Peyer's patch (tissue), 4 donors: ENCODE measurements at regions not wholly inside any gene's neighbourhood (a gene's known extent, or its start where the extent isn't known, plus 50 kb on each side); places are given as distances from the start of the nearest gene placed in this dataset.
"Not testable (repeated sequence)": the region's sequence is repeated elsewhere in the genome, so short reads cannot be mapped to it uniquely, and the experiment has no call there.

Experiments used
- DNase-seq, 3 donors: peaks; one replicate each; pipeline ENCODE4 v3.0.0-alpha.2; 2017 to 2019
- H3K27ac ChIP-seq, 4 donors: fragments of 200-600 bp; sonication (generic); one replicate each; pipeline ENCODE4 v1.5.1; 2016 to 2019
- H3K27me3 ChIP-seq, 2 donors: fragments of 200-600 bp; sonication (generic); one replicate each; pipeline ENCODE4 v1.5.1; 2019
- H3K36me3 ChIP-seq, 3 donors: fragments of 200-600 bp; sonication (generic); one replicate each; pipeline ENCODE4 v1.5.1; 2016 to 2019
- H3K4me1 ChIP-seq, 4 donors: fragments of 200-600 bp; sonication (generic); one replicate each; pipeline ENCODE4 v1.5.1; 2016 to 2019
- H3K4me3 ChIP-seq, 4 donors: fragments of 200-600 bp; sonication (generic); 1 replicate in 3 of 4; 2 replicates in 1 of 4; pipeline ENCODE4 v1.5.1; 2016 to 2019; ENCODE audit warnings: mild to moderate bottlenecking in 1 of 4
- H3K9me3 ChIP-seq, 4 donors: fragments of 200-600 bp; sonication (generic); one replicate each; pipeline ENCODE4 v1.5.1; 2016 to 2019; ENCODE audit warnings: mild to moderate bottlenecking in 1 of 4
- CTCF ChIP-seq, 6 experiments: fragments of 450-650 bp in 4 of 6; fragments of 200-600 bp in 2 of 6; sonication (generic) in 1 of 6; IDR thresholded peaks; one replicate each; pipeline ENCODE4 v1.5.1; 2017 to 2019; ENCODE audit warnings: antibody characterized with exemption in 6 of 6, mild to moderate bottlenecking in 3 of 6, moderate library complexity in 1 of 6
- POLR2A ChIP-seq, 2 donors: fragments of 450-650 bp; IDR thresholded peaks; one replicate each; pipeline ENCODE4 v1.5.1; 2017; ENCODE audit warnings: antibody characterized with exemption in 2 of 2, mild to moderate bottlenecking in 2 of 2, moderate library complexity in 2 of 2

GRCh38 chr18:32871786-32872185 is 99.0 kb upstream of the KLHL14 start:
- no peak for DNase-seq
- Histone ChIP-seq H3K36me3 (no peaks in the 10 kb centered on the region), H3K27ac (no peak overlapping the region), H3K4me1 (no peaks in the 10 kb centered on the region), H3K9me3 (no peaks in the 10 kb centered on the region), H3K27me3 (no peaks in the 10 kb centered on the region), H3K4me3 (no peak overlapping the region)
- TF ChIP-seq CTCF (IDR thresholded peaks at IDR 0.05) (no peak), POLR2A (IDR thresholded peaks at IDR 0.05) (no peak)

DNA sequence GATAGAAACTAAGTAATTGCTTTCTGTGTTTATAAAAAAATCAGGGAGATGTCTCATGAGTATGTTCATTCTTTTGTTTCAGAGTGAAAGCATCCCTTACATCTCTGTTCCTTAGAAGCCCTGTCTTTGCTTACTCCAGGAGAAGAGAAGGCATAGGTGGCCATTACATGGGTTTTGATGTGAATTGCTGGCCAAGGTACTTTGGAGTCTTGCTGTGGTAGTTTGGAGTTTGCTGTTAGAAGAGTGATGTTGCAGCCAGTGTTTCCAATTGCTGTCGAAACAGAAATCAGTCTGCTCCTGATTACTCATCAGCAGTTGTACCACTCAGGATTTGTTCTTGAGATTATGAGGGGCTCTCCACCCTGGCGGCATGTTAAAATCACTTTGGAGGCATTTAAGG is 97.8 kb upstream of the KLHL14 start:
- no peak for DNase-seq
- no peaks in the 10 kb centered on the region for H3K27me3 ChIP-seq

GRCh38 chr18:32868406-32868805 is 95.6 kb upstream of the KLHL14 start:
- peak overlapping the region in 1 of 4 donors; percentile 11 for H3K27ac ChIP-seq
- TF ChIP-seq CTCF (IDR thresholded peaks at IDR 0.05) = no peak
- TF ChIP-seq POLR2A (IDR thresholded peaks at IDR 0.05) = no peak

More for the DNA sequence above, 97.8 kb upstream of the KLHL14 start:
- Histone ChIP-seq H3K36me3 (no peaks in the 10 kb centered on the region), H3K4me1 (no peaks in the 10 kb centered on the region), H3K4me3 (no peak overlapping the region), H3K27ac (no peak overlapping the region), H3K9me3 (no peaks in the 10 kb centered on the region)
- TF ChIP-seq POLR2A (IDR thresholded peaks at IDR 0.05) (no peak), CTCF (IDR thresholded peaks at IDR 0.05) (no peak)

DNA sequence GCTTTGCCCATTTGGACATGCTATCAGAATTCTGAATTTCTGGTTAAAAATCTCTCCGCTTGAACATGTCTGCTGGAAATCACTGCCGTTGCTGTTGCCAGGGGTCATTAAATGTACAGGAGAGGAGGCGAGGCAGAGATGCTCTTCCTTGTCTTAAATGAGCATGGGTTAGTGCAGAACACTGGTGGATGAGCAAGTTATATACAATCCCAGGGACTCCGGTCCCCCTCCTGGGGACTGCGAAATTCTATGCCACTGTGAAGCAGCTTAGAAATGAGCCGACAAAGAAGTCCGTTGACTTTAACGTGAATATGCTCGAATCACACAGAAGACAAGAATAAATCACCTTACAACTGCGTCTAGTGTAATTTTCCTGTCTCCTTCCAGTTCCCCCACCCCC is 95.1 kb upstream of the KLHL14 start:
- Histone ChIP-seq H3K4me3 (no peak overlapping the region), H3K27ac (peak overlapping the region in 1 of 4 donors; percentile 11), H3K36me3 (no peaks in the 10 kb centered on the region), H3K27me3 (no peaks in the 10 kb centered on the region), H3K9me3 (no peaks in the 10 kb centered on the region), H3K4me1 (no peaks in the 10 kb centered on the region)
- no peak for TF ChIP-seq POLR2A (IDR thresholded peaks at IDR 0.05)
- TF ChIP-seq CTCF (IDR thresholded peaks at IDR 0.05) = no peak
- DNase-seq = no peak

More at GRCh38 chr18:32868406-32868805, 95.6 kb upstream of the KLHL14 start:
- Histone ChIP-seq H3K4me1 (no peaks in the 10 kb centered on the region), H3K4me3 (no peak overlapping the region), H3K9me3 (no peaks in the 10 kb centered on the region), H3K27me3 (no peaks in the 10 kb centered on the region), H3K36me3 (no peaks in the 10 kb centered on the region)
- DNase-seq = peak in 1 of 3 donors; percentile 40

DNA sequence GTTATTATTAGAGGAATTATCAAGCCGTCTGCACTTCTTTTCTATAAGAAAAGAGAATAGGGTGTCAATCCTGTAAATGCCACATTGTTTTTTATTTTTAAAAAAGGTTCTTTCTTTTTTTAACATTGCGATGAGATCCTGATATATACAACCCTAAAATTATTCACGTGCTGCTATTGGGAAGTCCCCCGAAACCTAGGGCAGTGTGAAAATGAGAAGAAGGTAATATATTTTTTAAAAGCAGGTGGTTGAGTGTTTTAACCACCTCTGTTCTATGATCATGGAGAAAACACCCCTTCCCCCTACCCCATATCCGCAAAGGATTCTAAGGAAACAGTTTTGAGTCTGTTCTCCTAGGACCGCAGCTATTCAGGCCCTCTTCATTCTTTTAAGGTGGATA is 94.5 kb upstream of the KLHL14 start:
- Histone ChIP-seq H3K27me3 (no peaks in the 10 kb centered on the region), H3K27ac (peak overlapping the region in 1 of 4 donors; percentile 11), H3K4me1 (no peaks in the 10 kb centered on the region), H3K4me3 (no peak overlapping the region), H3K9me3 (no peaks in the 10 kb centered on the region), H3K36me3 (no peaks in the 10 kb centered on the region)
- no peak for TF ChIP-seq CTCF (IDR thresholded peaks at IDR 0.05)
- no peak for TF ChIP-seq POLR2A (IDR thresholded peaks at IDR 0.05)
- no peak for DNase-seq

- not testable (repeated sequence) for H3K36me3 ChIP-seq
These were observed 89.2 kb upstream of the KLHL14 start for GRCh38 chr18:32862031-32862430.

More at GRCh38 chr18:32862031-32862430, 89.2 kb upstream of the KLHL14 start:
- not testable (repeated sequence) for H3K4me1 ChIP-seq, H3K9me3 ChIP-seq, H3K27me3 ChIP-seq, H3K4me3 ChIP-seq, H3K27ac ChIP-seq, DNase-seq
